ENCODE measurements at regions not wholly inside any gene's neighbourhood (a gene's known extent, or its start where the extent isn't known, plus 50 kb on each side); places are given as distances from the start of the nearest gene placed in this dataset.

DNA sequence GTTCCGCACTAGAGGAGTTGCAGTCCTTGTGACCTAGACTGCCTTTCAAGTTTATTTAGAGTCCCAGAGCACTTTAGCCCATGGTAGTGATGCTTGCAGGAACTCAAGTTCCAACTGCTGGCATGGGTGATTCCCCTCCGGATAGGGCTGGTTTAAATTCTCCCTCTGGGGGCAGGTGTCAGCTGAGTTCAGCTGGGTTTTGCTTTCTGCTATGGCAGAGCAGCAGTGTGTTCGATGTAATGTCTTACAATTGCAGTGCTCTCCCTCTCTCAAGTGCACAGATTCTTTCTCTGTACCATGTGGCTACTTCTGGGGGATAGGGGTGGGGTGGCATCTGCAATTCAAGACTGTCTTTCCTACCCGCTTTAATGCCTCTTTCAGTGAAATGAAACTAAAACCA lies 164.8 kb upstream of the ZIC3 start:
- Histone ChIP-seq H3K27me3 (peaks cover 0 to 4% (median 0%) of the 10 kb centered on the region in 9 donors), H3K4me3 (no peak overlapping the region), H3K36me3 (no peaks in the 10 kb centered on the region), H3K4me1 (no peaks in the 10 kb centered on the region), H3K27ac (no peak overlapping the region), H3K9me3 (peaks cover 0 to 4% (median 0%) of the 10 kb centered on the region in 12 donors)
- TF ChIP-seq POLR2A (IDR thresholded peaks at IDR 0.05), result no peak
- TF ChIP-seq, protein P1, sequence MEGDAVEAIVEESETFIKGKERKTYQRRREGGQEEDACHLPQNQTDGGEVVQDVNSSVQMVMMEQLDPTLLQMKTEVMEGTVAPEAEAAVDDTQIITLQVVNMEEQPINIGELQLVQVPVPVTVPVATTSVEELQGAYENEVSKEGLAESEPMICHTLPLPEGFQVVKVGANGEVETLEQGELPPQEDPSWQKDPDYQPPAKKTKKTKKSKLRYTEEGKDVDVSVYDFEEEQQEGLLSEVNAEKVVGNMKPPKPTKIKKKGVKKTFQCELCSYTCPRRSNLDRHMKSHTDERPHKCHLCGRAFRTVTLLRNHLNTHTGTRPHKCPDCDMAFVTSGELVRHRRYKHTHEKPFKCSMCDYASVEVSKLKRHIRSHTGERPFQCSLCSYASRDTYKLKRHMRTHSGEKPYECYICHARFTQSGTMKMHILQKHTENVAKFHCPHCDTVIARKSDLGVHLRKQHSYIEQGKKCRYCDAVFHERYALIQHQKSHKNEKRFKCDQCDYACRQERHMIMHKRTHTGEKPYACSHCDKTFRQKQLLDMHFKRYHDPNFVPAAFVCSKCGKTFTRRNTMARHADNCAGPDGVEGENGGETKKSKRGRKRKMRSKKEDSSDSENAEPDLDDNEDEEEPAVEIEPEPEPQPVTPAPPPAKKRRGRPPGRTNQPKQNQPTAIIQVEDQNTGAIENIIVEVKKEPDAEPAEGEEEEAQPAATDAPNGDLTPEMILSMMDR (IDR thresholded peaks at IDR 0.05), result no peak
- ATAC-seq (no peak), DNase-seq (no peak)
- intact Hi-C loops (cut with DNase I), result no loop called here
- 34 to 69% (median 43%) methylated on average over 3 to 4 of the region's 4 CpGs for WGBS, 4 donors

DNA sequence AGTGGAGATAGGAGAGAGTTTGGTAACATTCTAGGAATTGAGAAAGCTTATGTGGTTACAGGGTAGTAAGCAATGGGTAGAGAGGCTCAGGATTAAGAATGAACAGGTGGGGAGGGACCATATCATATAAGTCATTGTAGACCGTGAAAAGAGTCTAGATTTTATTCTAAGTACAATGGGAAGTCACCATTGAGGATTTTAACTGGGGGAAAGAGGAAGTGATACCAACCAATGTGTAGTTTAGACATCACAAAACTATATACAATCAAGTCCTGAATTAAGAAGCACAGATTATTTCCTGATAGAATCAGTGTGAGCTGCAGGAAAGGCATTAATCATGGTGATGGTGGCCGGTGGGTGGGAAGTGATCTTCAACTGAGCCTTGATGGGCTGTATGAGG lies 178.3 kb upstream of the ZIC3 start:
- intact Hi-C loops (cut with DNase I), result no loop called here
- ATAC-seq (no peak), DNase-seq (no peak)
- Histone ChIP-seq H3K36me3 (no peaks in the 10 kb centered on the region), H3K27me3 (no peaks in the 10 kb centered on the region), H3K9me3 (peaks cover 0 to 8% (median 0%) of the 10 kb centered on the region in 12 donors), H3K27ac (no peak overlapping the region), H3K4me1 (no peaks in the 10 kb centered on the region), H3K4me3 (no peak overlapping the region)
- no peak for TF ChIP-seq POLR2A (IDR thresholded peaks at IDR 0.05)
- TF ChIP-seq, protein P1 (IDR thresholded peaks at IDR 0.05), result no peak
- WGBS, 4 donors, result 85 to 88% (median 85%) methylated on average over 2 of the region's 2 CpGs

DNA sequence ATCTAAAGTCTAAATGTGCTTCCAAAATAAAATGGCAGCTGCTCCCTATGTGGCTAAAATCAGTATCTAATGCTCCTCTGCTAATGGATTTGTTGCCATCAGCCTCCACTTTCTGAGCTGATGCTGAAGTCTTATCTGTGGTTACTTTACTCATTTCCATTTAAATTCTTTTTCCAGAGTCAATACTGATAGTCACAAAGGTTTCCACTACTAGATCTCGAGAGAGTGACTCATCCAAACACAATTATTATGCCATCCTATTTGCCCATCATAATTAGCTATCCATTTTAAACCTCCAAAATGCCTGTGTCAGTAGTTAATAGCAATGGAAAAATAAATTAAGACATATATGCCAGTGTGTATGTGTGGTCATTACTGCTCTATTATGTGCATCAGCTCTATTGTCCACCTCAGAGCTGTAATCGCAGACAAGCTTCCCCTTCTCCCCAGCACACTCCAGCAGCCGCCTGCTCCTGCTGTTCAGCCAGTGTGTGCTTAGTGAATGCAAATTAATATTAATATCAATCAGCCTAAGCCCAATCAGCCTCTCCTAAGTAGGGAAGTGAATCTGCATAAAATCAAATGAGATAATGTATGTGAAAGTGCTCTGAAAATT lies 199.8 kb upstream of the ZIC3 start:
- Histone ChIP-seq H3K27me3 (peaks cover 0 to 12% (median 0%) of the 10 kb centered on the region in 9 donors), H3K4me1 (no peaks in the 10 kb centered on the region), H3K27ac (no peak overlapping the region), H3K4me3 (no peak overlapping the region), H3K9me3 (no peaks in the 10 kb centered on the region), H3K36me3 (no peaks in the 10 kb centered on the region)
- TF ChIP-seq, protein P1 (IDR thresholded peaks at IDR 0.05), result no peak
- TF ChIP-seq POLR2A (IDR thresholded peaks at IDR 0.05), result no peak
- 53 to 81% (median 70%) methylated on average over 3 of the region's 3 CpGs for WGBS, 4 donors
- intact Hi-C loops (cut with DNase I), result no loop called here
- DNase-seq (no peak), ATAC-seq (no peak)

DNA sequence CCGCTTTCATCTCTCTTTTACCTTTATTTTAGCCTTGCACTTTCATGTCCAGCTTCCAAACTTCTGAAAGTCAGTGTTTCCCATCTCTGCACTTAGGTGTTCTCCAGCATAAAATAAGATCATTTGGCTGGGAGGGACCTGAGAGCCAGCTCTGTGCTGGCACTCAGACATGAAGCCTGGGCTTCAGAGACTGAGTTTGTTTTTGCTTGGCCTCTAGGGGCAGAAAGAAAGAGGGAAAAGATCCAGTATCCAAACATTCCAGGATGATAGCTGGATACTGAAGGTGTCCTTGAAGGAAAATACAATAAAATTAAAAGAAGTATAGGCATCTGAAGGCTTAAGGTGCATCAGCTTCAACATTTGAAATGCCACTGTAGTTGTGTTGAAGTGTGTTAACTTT lies 202.4 kb upstream of the ZIC3 start:
- no peak for ATAC-seq
- DNase-seq, result no peak
- Histone ChIP-seq H3K27me3 (peaks cover 0 to 10% (median 0%) of the 10 kb centered on the region in 9 donors), H3K4me1 (no peaks in the 10 kb centered on the region), H3K9me3 (no peaks in the 10 kb centered on the region), H3K36me3 (no peaks in the 10 kb centered on the region), H3K4me3 (no peak overlapping the region), H3K27ac (no peak overlapping the region)
- WGBS, 4 donors, result 50 to 88% (median 69%) methylated on average over 1 of the region's 1 CpG
- TF ChIP-seq, protein P1 (IDR thresholded peaks at IDR 0.05), result no peak
- no peak for TF ChIP-seq POLR2A (IDR thresholded peaks at IDR 0.05)
- intact Hi-C loops (cut with DNase I), result no loop called here

Data from heart left ventricle (tissue), 16 donors.